ENCODE measurements at regions not wholly inside any gene's neighbourhood (a gene's known extent, or its start where the extent isn't known, plus 50 kb on each side); places are given as distances from the start of the nearest gene placed in this dataset.
A peak's percentile ranks its signal among the peaks of the same experiment; 100 is the strongest.

DNA sequence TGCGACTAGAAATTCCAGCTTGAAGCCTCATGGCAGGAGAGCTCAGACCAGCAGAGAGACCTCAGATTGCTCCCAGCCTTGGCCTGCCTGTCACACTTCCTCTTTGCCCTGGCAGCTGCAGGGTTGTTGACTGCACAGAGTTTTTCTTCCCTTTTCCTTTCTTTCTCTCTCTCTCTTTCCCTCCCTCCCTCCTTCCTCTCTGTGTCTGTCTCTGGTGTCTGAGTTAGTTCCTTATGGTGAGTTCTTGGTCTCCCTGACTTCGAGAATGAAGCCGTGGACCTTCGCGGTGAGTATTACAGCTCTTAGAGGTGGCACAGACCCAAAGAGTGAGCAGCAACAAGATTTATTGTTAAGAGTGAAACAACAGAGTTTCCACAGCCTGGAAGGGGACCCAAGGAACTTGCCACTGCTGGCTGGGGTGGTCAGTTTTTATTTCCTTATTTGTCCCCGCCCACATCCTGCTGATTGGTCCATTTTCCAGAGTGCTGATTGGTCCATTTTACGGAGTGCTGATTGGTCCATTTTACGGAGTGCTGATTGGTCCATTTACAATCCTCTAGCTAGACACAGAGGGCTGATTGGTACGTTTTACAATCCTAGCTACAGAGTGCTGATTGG lies 266.3 kb downstream of the RPS24 start:
- H3K27me3 ChIP-seq (ENCODE audit: control insufficient read depth, insufficient read depth, low read length): no peaks in the 10 kb centered on the region
- H3K36me3 ChIP-seq (replicated peaks; ENCODE audit: control insufficient read depth, insufficient read depth, low read length): no peaks in the 10 kb centered on the region
- no peak for DNase-seq
- no peak overlapping the region for H3K4me3 ChIP-seq (ENCODE audit: insufficient read depth, low read depth, low read length)

DNA sequence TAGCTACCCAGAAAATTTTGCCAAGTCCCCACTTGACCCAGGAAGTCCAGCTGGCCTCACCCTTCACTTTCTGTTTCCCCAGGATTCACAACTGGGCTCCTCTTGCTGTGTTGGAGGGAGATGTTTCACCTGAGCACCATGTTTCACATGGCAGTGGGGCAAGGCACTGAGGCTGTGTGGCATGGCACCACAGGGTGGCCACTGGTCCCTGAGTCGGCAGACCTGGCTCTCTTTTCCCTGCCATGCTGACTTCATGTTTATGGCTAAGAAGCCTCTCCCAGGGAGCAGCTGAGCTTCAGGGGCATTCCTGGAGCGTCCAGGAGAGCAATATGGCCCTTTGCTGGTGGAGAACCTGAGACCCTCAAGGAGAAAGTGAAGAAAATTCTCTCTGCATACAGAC lies 266.9 kb downstream of the RPS24 start:
- Histone ChIP-seq H3K27me3 (ENCODE audit: control insufficient read depth, insufficient read depth, low read length) (no peaks in the 10 kb centered on the region; the same call in 1 of the 2 replicates), H3K36me3 (replicated peaks; ENCODE audit: control insufficient read depth, insufficient read depth, low read length) (no peaks in the 10 kb centered on the region), H3K4me3 (ENCODE audit: insufficient read depth, low read depth, low read length) (no peak overlapping the region)
- no peak for DNase-seq

- no peak overlapping the region for H3K4me3 ChIP-seq (ENCODE audit: insufficient read depth, low read depth, low read length)
- H3K36me3 ChIP-seq (replicated peaks; ENCODE audit: control insufficient read depth, insufficient read depth, low read length): no peaks in the 10 kb centered on the region
- no peaks in the 10 kb centered on the region; the same call in 1 of the 2 replicates for H3K27me3 ChIP-seq (ENCODE audit: control insufficient read depth, insufficient read depth, low read length)
- DNase-seq: no peak
These were observed 267.8 kb downstream of the RPS24 start for GRCh38 chr10:78301481-78301880.

- Histone ChIP-seq H3K4me3 (ENCODE audit: insufficient read depth, low read depth, low read length) (no peak overlapping the region), H3K27me3 (ENCODE audit: control insufficient read depth, insufficient read depth, low read length) (no peaks in the 10 kb centered on the region; the same call in 1 of the 2 replicates), H3K36me3 (replicated peaks; ENCODE audit: control insufficient read depth, insufficient read depth, low read length) (no peaks in the 10 kb centered on the region)
- peak; percentile 57 for DNase-seq
These were observed 268.5 kb downstream of the RPS24 start for GRCh38 chr10:78301891-78302738.

DNA sequence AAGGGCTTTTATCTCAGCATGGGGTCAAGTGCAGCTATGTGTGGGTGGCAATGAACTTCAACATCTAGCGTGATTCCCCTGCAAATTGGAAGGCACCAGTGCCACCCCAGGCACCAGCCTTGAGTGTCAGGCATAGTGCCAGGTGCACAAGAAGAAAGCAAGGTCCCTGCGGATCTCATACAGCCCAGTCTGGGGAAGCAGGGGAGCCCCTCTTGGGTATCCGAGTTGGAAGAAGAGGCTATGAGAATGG lies 269.0 kb downstream of the RPS24 start:
- no peaks in the 10 kb centered on the region for H3K36me3 ChIP-seq (replicated peaks; ENCODE audit: control insufficient read depth, insufficient read depth, low read length)

GRCh38 chr10:78302989-78303854 lies 269.6 kb downstream of the RPS24 start:
- peak overlapping the region; percentile 60 for H3K4me3 ChIP-seq (ENCODE audit: insufficient read depth, low read depth, low read length)
- H3K36me3 ChIP-seq (replicated peaks; ENCODE audit: control insufficient read depth, insufficient read depth, low read length): no peaks in the 10 kb centered on the region
- DNase-seq: peak; percentile 99
- no peaks in the 10 kb centered on the region; the same call in 1 of the 2 replicates for H3K27me3 ChIP-seq (ENCODE audit: control insufficient read depth, insufficient read depth, low read length)

More for the DNA sequence above, 269.0 kb downstream of the RPS24 start:
- no peaks in the 10 kb centered on the region; the same call in 1 of the 2 replicates for H3K27me3 ChIP-seq (ENCODE audit: control insufficient read depth, insufficient read depth, low read length)
- peak overlapping the region; percentile 60 for H3K4me3 ChIP-seq (ENCODE audit: insufficient read depth, low read depth, low read length)
- no peak for DNase-seq

GRCh38 chr10:78304091-78305045 lies 270.7 kb downstream of the RPS24 start:
- Histone ChIP-seq H3K27me3 (ENCODE audit: control insufficient read depth, insufficient read depth, low read length) (no peaks in the 10 kb centered on the region; the same call in 1 of the 2 replicates), H3K4me3 (ENCODE audit: insufficient read depth, low read depth, low read length) (no peak overlapping the region), H3K36me3 (replicated peaks; ENCODE audit: control insufficient read depth, insufficient read depth, low read length) (no peaks in the 10 kb centered on the region)
- no peak for DNase-seq

- Histone ChIP-seq H3K27me3 (ENCODE audit: control insufficient read depth, insufficient read depth, low read length) (no peaks in the 10 kb centered on the region; the same call in 1 of the 2 replicates), H3K4me3 (ENCODE audit: insufficient read depth, low read depth, low read length) (no peak overlapping the region), H3K36me3 (replicated peaks; ENCODE audit: control insufficient read depth, insufficient read depth, low read length) (no peaks in the 10 kb centered on the region)
- no peak for DNase-seq
These were observed 271.6 kb downstream of the RPS24 start for GRCh38 chr10:78305311-78305710.

DNA sequence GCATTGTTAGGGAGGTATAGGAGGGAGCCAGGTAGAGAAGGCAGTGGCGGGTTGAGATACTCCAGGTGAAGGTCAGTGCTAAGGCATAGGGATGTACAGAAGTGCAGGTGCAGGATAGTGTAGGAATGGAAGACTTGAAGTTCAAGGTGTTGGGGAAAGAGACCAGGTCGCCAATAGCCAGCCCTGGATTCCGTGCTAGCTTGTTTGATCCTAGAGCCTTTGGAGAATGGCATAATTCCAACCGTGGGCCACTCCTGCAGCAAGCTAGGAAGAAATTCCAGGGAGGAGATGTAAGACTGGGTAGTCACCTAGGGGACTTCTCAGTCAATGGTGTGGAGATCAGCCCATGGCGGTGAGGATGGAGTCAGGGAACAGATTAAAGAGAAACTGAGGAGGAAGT lies 272.7 kb downstream of the RPS24 start:
- no peaks in the 10 kb centered on the region; the same call in 1 of the 2 replicates for H3K27me3 ChIP-seq (ENCODE audit: control insufficient read depth, insufficient read depth, low read length)
- no peaks in the 10 kb centered on the region for H3K36me3 ChIP-seq (replicated peaks; ENCODE audit: control insufficient read depth, insufficient read depth, low read length)
- H3K4me3 ChIP-seq (ENCODE audit: insufficient read depth, low read depth, low read length): no peak overlapping the region
- no peak for DNase-seq

GRCh38 chr10:78307576-78307975 lies 273.9 kb downstream of the RPS24 start:
- no peak for DNase-seq
- Histone ChIP-seq H3K27me3 (ENCODE audit: control insufficient read depth, insufficient read depth, low read length) (no peaks in the 10 kb centered on the region; the same call in 1 of the 2 replicates), H3K4me3 (ENCODE audit: insufficient read depth, low read depth, low read length) (no peak overlapping the region), H3K36me3 (replicated peaks; ENCODE audit: control insufficient read depth, insufficient read depth, low read length) (no peaks in the 10 kb centered on the region)

DNA sequence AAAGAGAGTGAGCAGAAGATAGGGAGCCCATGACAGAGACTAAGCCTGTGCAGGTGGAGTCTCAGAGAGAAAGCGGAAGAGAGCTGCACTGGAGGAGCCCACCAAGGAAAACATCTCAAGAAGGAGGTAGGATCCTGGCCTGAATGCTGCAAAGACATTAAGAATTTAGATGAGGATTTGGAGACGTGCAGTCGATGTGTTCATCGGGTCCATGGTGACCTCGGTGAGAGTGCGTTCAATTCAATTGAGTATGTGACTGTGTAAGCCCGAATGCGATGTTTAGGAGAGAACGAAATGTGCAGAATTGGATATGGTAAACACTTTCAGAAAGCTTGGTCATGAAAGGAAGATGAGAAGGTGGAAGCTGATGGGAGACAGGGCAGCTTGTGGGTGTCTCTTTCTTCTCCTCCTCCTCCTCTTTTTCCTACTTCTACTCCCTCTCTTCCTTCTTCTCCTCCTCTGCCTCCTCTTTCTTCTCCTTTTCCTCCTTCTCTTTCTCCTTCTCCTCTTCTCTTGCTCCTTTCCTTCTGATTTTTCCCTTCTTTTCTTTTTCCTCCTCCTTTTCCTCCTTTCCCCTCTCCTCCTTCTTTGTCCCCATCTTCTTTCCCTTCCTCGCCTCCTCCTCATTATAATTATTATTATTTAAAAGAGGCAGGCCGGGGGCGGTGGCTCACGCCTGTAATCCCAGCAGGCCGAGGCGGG lies 276.0 kb downstream of the RPS24 start:
- no peaks in the 10 kb centered on the region for H3K36me3 ChIP-seq (replicated peaks; ENCODE audit: control insufficient read depth, insufficient read depth, low read length)
- no peaks in the 10 kb centered on the region; the same call in 1 of the 2 replicates for H3K27me3 ChIP-seq (ENCODE audit: control insufficient read depth, insufficient read depth, low read length)
- no peak for DNase-seq
- H3K4me3 ChIP-seq (ENCODE audit: insufficient read depth, low read depth, low read length): no peak overlapping the region

DNA sequence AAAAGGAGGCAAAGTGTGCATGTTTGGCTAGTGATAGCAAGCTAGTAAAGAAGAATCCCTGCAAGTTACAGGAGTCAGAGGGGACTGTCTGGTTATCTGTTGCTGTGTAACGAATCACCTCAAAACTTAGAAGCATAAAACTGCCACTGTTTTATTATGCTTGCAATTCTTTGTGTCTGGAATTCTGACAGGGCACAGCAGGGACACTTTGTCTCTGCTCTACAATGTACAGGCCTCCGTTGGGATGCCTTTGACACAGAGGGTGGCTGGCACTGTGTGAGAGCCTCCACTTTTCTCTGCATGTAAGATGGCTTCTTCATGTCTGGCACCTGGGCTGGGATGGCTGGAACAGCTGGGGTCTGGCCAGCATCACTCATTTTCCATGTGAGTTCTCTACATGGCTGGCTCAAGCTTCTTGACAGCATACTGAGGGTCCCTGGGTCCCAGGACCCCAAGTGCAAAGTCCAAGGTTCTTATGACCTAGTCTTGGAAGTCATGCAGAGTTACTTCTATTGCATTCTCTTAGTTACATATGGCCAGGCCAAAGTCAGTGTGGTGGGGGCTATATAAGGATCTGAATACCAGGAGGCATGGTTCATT lies 276.9 kb downstream of the RPS24 start:
- Histone ChIP-seq H3K4me3 (ENCODE audit: insufficient read depth, low read depth, low read length) (no peak overlapping the region), H3K36me3 (replicated peaks; ENCODE audit: control insufficient read depth, insufficient read depth, low read length) (no peaks in the 10 kb centered on the region), H3K27me3 (ENCODE audit: control insufficient read depth, insufficient read depth, low read length) (no peaks in the 10 kb centered on the region; the same call in 1 of the 2 replicates)
- DNase-seq: no peak

Measured in H7 (cell line).